A673 (cell line): ENCODE measurements at regions not wholly inside any gene's neighbourhood (a gene's known extent, or its start where the extent isn't known, plus 50 kb on each side); places are given as distances from the start of the nearest gene placed in this dataset.

Source experiments
- EZH2 ChIP-seq: fragments of 200-600 bp; sonication (generic); IDR thresholded peaks from 2 replicates; pipeline ENCODE4 v1.6.1; 2017; ENCODE audit warnings: borderline replicate concordance, low read depth, mild to moderate bottlenecking, mixed read lengths, antibody characterized with exemption, low read length; ENCODE audit not compliant: poor library complexity, severe bottlenecking
- TF ChIP-seq, protein P1 (sequence below): fragments of 300-800, 200-600 bp; sonication (generic); conservative IDR thresholded peaks from 2 replicates; pipeline ENCODE4 v1.5.1; 2017; ENCODE audit warnings: low read depth, mild to moderate bottlenecking, antibody characterized with exemption, low read length, moderate library complexity, mixed read lengths

DNA sequence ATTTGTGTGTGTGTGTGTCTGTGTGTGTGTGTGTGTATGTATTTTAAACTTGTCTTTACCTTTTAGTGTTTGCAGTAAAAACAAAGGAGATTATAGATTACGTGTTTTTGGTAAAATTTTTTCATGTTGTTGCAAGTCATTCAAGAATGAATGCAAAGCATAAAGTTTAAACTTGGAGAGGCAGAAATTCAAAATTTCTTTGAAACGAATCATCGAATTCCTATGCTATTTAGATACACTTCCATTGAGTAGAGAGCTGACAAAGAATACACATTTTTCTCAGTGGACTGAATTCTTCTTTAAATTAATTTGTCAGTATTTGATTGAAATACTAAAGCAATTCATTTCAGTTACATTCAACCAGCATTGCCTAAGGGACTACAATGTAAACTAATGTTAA, 66.0 kb upstream of the HDAC9 start:
- TF ChIP-seq, protein P1, sequence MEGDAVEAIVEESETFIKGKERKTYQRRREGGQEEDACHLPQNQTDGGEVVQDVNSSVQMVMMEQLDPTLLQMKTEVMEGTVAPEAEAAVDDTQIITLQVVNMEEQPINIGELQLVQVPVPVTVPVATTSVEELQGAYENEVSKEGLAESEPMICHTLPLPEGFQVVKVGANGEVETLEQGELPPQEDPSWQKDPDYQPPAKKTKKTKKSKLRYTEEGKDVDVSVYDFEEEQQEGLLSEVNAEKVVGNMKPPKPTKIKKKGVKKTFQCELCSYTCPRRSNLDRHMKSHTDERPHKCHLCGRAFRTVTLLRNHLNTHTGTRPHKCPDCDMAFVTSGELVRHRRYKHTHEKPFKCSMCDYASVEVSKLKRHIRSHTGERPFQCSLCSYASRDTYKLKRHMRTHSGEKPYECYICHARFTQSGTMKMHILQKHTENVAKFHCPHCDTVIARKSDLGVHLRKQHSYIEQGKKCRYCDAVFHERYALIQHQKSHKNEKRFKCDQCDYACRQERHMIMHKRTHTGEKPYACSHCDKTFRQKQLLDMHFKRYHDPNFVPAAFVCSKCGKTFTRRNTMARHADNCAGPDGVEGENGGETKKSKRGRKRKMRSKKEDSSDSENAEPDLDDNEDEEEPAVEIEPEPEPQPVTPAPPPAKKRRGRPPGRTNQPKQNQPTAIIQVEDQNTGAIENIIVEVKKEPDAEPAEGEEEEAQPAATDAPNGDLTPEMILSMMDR = no peak
- TF ChIP-seq EZH2 = no peak
